GM18870 (cell line): ENCODE measurements at regions not wholly inside any gene's neighbourhood (a gene's known extent, or its start where the extent isn't known, plus 50 kb on each side); places are given as distances from the start of the nearest gene placed in this dataset.
A peak's percentile ranks its signal among the peaks of the same experiment; 100 is the strongest.

Source experiments
- ATAC-seq: cut with Tn5 transposase; IDR thresholded peaks from one replicate; pipeline ENCODE4 v1.9.1; 2021; ENCODE audit warnings: moderate library complexity; ENCODE audit not compliant: unreplicated experiment

GRCh38 chr20:7038029-7038428 is 270.5 kb downstream of the BMP2 start:
- no peak for ATAC-seq

GRCh38 chr20:7057611-7058010 is 290.1 kb downstream of the BMP2 start:
- ATAC-seq = no peak

DNA sequence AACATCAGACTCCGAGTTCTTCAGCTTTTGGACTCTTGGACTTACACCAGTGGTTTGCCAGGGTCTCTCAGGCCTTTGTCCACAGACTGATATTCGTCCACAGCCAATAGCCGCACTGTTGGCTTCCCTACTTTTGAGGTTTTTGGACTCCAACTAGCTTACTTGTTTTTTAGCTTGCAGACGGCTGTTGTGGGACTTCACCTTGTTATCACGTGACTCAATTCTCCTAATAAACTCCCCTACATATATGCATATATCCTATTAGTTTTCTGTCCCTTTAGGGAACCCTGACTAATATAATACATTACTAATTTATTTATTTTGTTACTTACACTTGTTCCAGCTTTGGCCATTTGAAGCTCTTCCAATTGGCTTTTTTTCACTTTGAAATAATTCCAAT is 311.3 kb downstream of the BMP2 start:
- no peak for ATAC-seq

- no peak for ATAC-seq
These were observed 313.0 kb downstream of the BMP2 start for GRCh38 chr20:7080472-7080871.

DNA sequence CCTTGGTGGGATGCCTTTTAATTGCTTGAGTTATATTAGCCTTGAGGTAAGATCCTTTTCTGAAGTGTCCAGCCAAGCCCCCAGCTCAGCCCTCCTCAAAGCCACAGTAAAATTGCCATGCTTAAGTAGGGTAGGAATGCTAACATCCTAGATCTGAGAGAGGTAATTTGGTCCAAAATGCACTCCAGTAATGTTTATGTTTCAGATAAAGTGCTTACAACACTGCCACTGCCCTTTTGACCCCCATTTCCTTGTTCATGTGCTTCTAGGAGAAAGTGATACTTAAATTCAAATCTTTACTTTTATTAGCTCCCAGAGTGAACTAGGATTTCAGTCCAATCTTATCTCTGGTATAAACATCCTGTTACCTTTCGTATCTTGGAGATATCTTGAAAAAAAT is 318.0 kb downstream of the BMP2 start:
- no peak for ATAC-seq

- no peak for ATAC-seq
These were observed 320.3 kb downstream of the BMP2 start for GRCh38 chr20:7087803-7088202.

GRCh38 chr20:7090001-7090400 is 322.5 kb downstream of the BMP2 start:
- ATAC-seq = no peak

- no peak for ATAC-seq
These were observed 323.3 kb downstream of the BMP2 start for GRCh38 chr20:7090811-7091210.

- ATAC-seq = no peak
These were observed 324.2 kb downstream of the BMP2 start for GRCh38 chr20:7091655-7092054.

GRCh38 chr20:7094438-7094997 is 327.0 kb downstream of the BMP2 start:
- no peak for ATAC-seq

DNA sequence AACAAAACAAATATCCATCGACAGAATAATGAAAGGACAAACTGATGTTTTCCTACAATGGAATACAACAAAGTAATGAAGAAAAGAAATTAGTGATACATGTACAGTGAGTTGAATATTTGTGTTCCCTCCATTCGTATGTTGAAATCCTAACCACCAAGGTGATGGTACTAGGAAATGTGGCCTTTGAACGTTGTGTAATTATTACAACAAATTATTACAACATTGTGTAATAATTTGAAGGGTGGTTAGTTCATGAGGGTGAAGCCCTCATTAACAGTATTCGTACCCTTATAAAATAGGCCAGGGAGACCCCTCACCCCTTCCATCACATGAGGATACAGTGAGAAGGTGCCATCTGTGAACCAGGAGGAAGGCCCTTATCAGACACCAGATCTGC is 339.4 kb downstream of the BMP2 start:
- ATAC-seq = no peak

- no peak for ATAC-seq
These were observed 341.4 kb downstream of the BMP2 start for GRCh38 chr20:7108929-7109328.

DNA sequence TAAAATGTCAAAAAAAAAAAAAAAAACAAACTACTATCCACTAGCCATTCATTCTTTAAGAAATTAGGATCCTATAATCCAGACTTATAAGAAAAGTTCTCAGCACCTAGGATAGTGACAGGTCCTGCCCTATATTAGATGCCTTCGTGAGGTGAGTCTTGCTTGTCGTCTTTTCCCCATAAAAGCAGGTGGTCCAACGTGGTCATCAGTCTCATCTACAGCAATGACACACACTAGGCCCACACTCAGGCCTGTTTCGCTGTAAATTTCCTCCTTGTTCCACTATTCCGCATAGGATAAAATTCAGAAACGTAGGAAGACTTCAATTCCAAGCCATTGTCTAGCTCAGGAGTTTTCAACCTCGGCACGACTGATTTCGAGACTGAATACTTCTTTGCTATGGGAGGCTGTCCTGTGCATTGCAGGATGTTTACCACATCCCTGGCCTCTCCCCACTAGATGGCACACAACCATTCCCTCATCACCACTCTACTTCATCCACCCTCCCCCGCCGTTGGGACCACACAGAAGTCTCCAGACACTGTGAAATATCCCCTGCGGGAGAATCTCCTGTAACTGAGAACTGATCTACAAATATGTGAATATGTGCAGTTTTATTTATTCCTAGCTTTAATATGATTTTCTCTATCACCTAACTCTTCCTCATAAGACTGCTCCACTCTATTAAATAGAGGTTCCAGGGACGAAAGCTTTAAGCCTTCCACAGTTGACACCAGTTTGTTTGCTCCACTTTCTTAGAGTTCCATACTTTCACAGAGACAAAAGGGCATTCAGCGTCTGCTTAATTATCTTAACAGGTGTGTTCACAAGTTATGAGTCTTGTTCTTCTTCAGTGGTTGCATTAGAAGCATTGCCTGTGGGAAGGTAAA is 346.3 kb downstream of the BMP2 start:
- no peak for ATAC-seq

GRCh38 chr20:7123457-7123856 is 356.0 kb downstream of the BMP2 start:
- ATAC-seq = no peak

DNA sequence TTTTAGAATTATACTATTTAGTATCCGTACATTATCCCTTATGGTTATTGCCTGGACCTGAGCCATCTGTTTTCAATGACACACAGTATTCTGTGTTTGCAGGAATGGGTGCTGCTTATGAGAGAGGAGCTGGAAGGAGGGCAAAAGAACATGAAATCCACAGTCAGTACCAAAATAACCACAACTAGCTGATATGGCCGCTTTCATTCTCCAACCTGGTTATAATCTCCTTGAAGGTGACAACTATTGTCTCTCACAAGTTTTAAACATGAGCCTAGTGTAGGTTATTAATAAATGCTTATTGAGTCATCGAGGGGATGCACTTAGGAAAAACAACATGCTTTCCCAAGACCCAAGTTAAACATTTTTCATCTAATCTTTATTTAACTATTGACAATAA is 356.6 kb downstream of the BMP2 start:
- no peak for ATAC-seq

- no peak for ATAC-seq
These were observed 369.4 kb downstream of the BMP2 start for GRCh38 chr20:7136886-7137285.

DNA sequence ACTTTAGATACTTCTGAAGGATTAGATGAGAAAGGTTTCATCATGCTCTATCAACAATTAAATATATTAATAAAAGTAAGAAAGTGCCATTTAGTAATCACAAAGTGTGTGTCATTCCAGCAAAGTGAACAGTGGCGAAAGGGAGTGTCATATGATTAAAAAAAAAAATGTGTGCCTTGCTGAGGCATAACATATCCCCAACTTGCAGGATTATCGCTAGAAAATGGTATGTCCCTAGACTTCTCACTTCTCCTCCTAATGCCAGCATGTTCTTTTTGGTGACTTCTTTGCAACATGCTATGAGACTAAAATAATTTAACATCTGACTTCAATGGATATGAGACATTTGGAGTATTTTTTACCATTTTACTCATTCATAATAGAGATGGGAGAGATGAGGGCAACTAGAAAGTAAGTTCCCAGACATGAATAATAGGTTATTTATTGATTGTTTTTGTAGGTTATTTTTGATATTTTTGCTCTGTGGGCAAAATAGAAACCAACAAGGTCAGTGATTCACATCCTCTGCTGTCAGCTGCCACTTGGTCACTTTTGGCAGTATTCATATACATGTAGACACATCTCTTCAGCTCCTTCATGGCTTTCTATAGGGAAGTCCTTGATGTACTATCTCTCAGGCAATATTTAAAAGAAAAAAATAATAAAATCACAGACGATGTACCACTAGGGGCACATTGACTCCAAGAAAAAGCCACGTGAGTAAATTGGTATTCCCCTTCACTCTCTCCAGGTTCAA is 370.1 kb downstream of the BMP2 start:
- peak; percentile 95 for ATAC-seq

GRCh38 chr20:7144464-7144863 is 377.0 kb downstream of the BMP2 start:
- ATAC-seq = no peak

DNA sequence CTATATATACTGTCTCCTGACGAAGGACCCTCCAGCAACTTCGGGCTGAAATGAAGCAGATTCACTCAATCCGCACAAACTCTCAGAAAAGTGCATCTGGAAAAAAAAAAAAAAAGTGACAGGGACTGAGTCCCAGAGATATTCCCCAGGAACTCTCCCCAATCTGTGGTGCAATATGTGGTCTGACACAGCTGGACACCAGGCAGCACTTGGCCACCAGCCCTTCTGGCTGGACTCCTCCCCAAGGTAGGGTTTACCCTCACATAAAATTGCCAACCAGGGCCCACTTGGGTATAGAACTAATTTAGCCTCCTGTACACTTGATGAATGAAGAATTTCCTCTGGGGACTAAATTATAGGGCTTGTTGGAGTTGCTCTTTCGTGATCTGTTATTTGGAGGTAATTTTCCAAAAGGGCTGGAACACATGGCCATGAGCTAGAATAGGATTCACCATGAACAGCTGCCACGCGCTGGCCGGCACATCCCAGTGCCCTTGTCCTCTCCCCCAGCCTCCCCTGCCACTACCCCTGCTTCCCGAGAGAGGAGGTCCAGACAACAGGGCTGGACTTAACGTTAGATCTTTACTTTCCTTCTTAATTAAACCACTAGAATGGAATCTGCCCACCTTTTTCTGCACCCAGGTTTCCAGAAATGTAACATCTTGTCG is 379.2 kb downstream of the BMP2 start:
- ATAC-seq = no peak

GRCh38 chr20:7147220-7147601 is 379.7 kb downstream of the BMP2 start:
- no peak for ATAC-seq

DNA sequence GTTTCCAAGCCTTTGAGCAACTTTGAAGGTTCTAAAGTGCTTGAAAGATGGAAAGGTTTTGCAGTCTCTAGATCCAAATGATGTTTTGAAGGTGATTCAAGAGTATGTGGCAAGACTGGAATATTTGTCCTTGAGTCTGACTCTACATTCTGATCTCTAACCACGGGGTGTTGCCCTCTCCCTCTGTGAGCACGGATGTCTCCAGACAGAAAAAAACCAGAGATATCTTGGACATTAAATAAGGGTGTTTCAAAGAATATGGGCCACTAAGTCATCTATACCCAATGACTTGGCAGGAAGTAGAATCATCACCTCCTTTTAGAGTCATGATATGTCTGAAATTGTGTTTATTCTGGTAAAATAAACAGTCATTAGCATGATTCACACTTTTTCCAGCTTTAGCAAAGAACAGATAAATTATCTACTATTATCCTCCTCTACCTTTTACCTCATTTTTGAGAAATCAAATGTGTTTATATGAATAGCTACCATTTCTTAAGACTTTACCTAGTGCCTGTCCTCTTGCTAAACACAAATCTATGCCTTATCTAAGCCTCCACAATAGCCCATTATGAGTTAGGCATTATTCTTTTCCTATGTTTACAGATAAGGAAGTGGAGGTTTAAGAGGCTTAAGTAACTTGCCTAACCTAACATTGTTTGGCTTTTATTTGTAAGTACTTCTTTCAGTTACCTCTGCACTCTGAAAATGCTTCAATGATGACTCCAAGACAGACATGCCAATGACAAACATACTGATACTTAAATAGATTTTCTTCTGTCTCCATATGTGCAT is 384.4 kb downstream of the BMP2 start:
- ATAC-seq = no peak
